ENCODE measurements at regions not wholly inside any gene's neighbourhood (a gene's known extent, or its start where the extent isn't known, plus 50 kb on each side); places are given as distances from the start of the nearest gene placed in this dataset.

GRCh38 chr21:35860189-35860869 lies 200.0 kb downstream of the SETD4 start:
- no peak for TF ChIP-seq MAX (IDR thresholded peaks at IDR 0.05; ENCODE audit: insufficient read depth, insufficient read length)
- no peak for TF ChIP-seq CTCF (IDR thresholded peaks at IDR 0.05; ENCODE audit: extremely low read depth in 1 of 2, insufficient read depth in 1 of 2, low read depth in 1 of 2, low read length in 2 of 2)
- TF ChIP-seq EZH2 (IDR thresholded peaks at IDR 0.05; ENCODE audit: borderline replicate concordance, low read depth, low read length, severe bottlenecking), result no peak
- no peak for TF ChIP-seq MYC (IDR thresholded peaks at IDR 0.05; ENCODE audit: low read depth, low read length)
- TF ChIP-seq POLR2A (IDR thresholded peaks at IDR 0.05; ENCODE audit: low read depth, low read length), result no peak
- TF ChIP-seq POLR2AphosphoS5 (IDR thresholded peaks at IDR 0.05; ENCODE audit: insufficient read depth, low read depth, low read length), result no peak

Measured in endothelial cell of umbilical vein (primary cell).